ENCODE measurements at regions not wholly inside any gene's neighbourhood (a gene's known extent, or its start where the extent isn't known, plus 50 kb on each side); places are given as distances from the start of the nearest gene placed in this dataset.

DNA sequence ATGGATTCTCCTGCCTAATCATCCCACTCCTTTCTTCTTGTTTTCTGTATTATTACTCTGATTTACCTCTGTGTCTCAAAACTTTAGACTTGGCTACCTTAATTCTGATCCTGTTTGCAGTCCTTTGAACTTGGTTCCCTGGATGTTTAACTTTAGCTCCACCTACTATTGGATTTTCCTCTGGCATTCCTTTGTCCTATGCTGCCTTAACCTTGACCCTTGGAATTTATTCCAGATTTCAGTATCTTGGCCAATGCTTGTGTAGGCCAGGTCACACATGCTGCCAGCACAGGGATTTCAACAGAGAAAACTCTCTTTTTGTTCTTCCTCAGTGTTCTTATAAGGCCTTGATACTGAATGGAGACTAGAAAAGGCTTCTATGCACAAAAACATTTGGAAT, 65.0 kb upstream of the DNAJC19 start:
- DNase-seq, result no peak

DNA sequence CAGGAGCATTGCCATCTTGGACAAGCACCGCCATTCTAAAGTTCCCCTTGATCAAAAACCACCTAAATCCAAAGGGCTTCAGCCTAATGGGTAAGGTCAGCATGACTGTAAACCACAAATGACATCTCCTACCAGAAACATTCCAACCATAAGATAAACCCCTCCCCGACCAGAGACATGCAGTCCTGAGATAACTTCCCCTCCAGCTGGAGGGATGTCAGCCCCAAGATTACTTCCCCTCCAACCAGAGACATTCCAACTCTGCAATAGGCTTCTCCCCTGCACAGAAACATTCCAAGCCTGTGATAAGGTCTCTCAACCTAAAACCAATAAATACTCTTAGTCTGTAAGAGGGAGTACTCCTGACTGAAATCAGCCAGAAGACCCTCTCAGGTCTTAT, 62.7 kb upstream of the DNAJC19 start:
- DNase-seq, result no peak

DNA sequence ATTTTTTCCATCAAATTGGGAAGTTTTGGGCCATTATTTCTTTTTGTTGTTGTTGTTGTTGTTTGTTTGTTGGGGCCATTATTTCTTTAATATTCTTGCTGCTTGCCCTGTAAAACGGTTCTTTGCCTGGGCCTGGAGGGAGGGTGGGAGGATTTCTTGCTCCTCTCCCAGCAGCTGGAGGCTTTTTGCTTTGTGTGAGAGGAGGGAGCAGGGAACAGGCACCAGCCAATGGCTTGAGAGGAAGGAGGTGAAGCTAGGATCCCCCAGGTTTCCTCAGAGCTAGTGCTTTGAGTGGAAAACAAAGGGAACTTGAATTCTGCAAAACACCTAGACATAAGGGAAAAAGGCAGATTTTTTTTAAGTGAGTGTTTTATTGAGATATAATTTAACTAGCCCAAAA, 61.2 kb upstream of the DNAJC19 start:
- DNase-seq, result no peak

DNA sequence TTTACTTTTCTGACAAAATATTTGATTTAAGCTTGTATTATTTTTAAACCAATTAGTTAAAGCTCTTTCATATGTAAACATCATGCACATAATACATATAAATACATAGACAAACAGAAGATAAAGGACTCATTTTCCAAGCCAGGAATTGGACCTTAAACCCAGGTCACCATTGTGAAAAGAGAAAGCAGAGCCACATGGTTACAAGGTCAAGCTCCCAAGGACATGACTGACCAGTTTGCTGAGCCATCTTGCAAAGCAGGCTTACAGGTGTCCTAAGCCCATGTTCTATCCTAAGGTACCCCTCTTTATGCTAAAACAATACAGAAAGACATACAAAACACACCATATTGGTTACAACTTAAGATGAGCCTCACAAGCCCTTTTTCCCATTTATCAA, 50.5 kb upstream of the DNAJC19 start:
- DNase-seq, result no peak

All from SW 1271 (cell line).